H1 (cell line): ENCODE measurements at regions not wholly inside any gene's neighbourhood (a gene's known extent, or its start where the extent isn't known, plus 50 kb on each side); places are given as distances from the start of the nearest gene placed in this dataset.

Source experiments
- CTCF ChIA-PET: fragments of 300-600 bp; sonication (Branson Sonifier 250); formaldehyde crosslinking; loops from one replicate; lab custom pipeline; 2021; ENCODE audit not compliant: partially characterized antibody; lab: Charles Lee
- POLR2A ChIA-PET: fragments of 300-600 bp; sonication (Branson Sonifier 250); formaldehyde crosslinking; loops from one replicate; lab custom pipeline; 2021; ENCODE audit warnings: inconsistent platforms; ENCODE audit not compliant: partially characterized antibody; lab: Charles Lee
- DNase-seq, 2 experiments: peaks; one replicate each; pipeline versions ENCODE4 v3.0.0 to v3.0.0-alpha.2; 2010 to 2022; ENCODE audit warnings: low spot score in 2 of 2, low read depth in 1 of 2, mixed read lengths in 1 of 2
- FAIRE-seq: peaks from 2 replicates; lab custom pipeline; 2011; peaks lifted over from hg19 to GRCh38; lab: Jason Lieb, UNC
- H2AFZ ChIP-seq: 2 replicates; pipeline ENCODE4 v1.8.1; 2012; ENCODE audit warnings: low read length, inconsistent platforms
- H2AK5ac ChIP-seq: 2 replicates; pipeline ENCODE4 v1.6.1; 2013; ENCODE audit warnings: low read depth, low read length
- H2BK120ac ChIP-seq: replicated peaks from 2 replicates; pipeline ENCODE3; 2013; ENCODE audit warnings: low read depth, low read length, inconsistent platforms
- H2BK12ac ChIP-seq: 2 replicates; pipeline ENCODE4 v1.6.1; 2013; ENCODE audit warnings: low read depth, low read length
- H2BK15ac ChIP-seq: 2 replicates; pipeline ENCODE4 v1.6.1; 2013; ENCODE audit warnings: low read length
- H2BK20ac ChIP-seq: 2 replicates; pipeline ENCODE4 v1.6.1; 2013; ENCODE audit warnings: low read length
- H2BK5ac ChIP-seq: 2 replicates; pipeline ENCODE4 v1.6.1; 2013; ENCODE audit warnings: low read depth, low read length
- H3K14ac ChIP-seq: 2 replicates; pipeline ENCODE4 v1.6.1; 2013; ENCODE audit warnings: inconsistent platforms; ENCODE audit not compliant: insufficient read length
- H3K18ac ChIP-seq: 2 replicates; pipeline ENCODE4 v1.6.1; 2013; ENCODE audit warnings: low read length; ENCODE audit errors: extremely low read depth
- H3K23ac ChIP-seq: 2 replicates; pipeline ENCODE4 v1.6.1; 2013; ENCODE audit warnings: inconsistent platforms; ENCODE audit not compliant: insufficient read length
- H3K23me2 ChIP-seq: 2 replicates; pipeline ENCODE4 v1.6.1; 2013; ENCODE audit warnings: low read depth, low read length
- H3K27ac ChIP-seq: 2 replicates; pipeline ENCODE4 v1.6.1; 2011; ENCODE audit warnings: low read depth, low read length, inconsistent platforms
- H3K27me3 ChIP-seq, 4 experiments: replicated peaks in 1 of 4; 1 replicate in 1 of 4; 2 replicates in 3 of 4; pipeline versions ENCODE4 v1.6.1 to v1.8.1; 2011 to 2013; ENCODE audit warnings: low read length in 3 of 4, mild to moderate bottlenecking in 3 of 4, inconsistent platforms in 2 of 4, mixed read lengths in 2 of 4, moderate library complexity in 1 of 4; ENCODE audit not compliant: control insufficient read depth in 3 of 4, insufficient read depth in 3 of 4; ENCODE audit errors: extremely low read depth in 1 of 4
- H3K36me3 ChIP-seq, 4 experiments: 2 replicates each; pipeline versions ENCODE4 v1.6.1 to v1.8.1; 2011 to 2013; ENCODE audit warnings: mild to moderate bottlenecking in 4 of 4, low read length in 3 of 4, moderate library complexity in 2 of 4, control low read depth in 1 of 4, inconsistent platforms in 1 of 4; ENCODE audit not compliant: insufficient read depth in 4 of 4, control insufficient read depth in 2 of 4
- H3K4ac ChIP-seq: replicated peaks from 2 replicates; pipeline ENCODE3; 2013; ENCODE audit warnings: low read length, low read depth, mixed read lengths, inconsistent platforms; ENCODE audit not compliant: insufficient read length
- H3K4me1 ChIP-seq, 4 experiments: replicated peaks in 1 of 4; 1 replicate in 1 of 4; 2 replicates in 3 of 4; pipeline versions ENCODE4 v1.6.1 to v1.8.1; 2011 to 2013; ENCODE audit warnings: low read length in 3 of 4, inconsistent platforms in 2 of 4, mixed read lengths in 1 of 4; ENCODE audit not compliant: insufficient read depth in 4 of 4, control insufficient read depth in 3 of 4
- H3K4me2 ChIP-seq, 2 experiments: 2 replicates each; pipeline versions ENCODE4 v1.6.1 to v1.8.1; 2011 to 2013; ENCODE audit warnings: low read depth in 2 of 2, low read length in 2 of 2, control low read depth in 1 of 2, inconsistent platforms in 1 of 2, mild to moderate bottlenecking in 1 of 2; ENCODE audit not compliant: insufficient read depth in 1 of 2
- H3K4me3 ChIP-seq, 4 experiments: fragments of 200-600, 300-600 bp in 1 of 4; sonication (generic), shearing (Covaris generic), sonication (Bioruptor Twin) in 1 of 4; 2 replicates each; pipeline versions ENCODE4 v1.5.1 to v1.8.1; 2011 to 2016; ENCODE audit warnings: low read length in 4 of 4, low read depth in 3 of 4, control low read depth in 2 of 4, inconsistent platforms in 2 of 4, mild to moderate bottlenecking in 2 of 4, mixed read lengths in 1 of 4, moderate library complexity in 1 of 4; ENCODE audit not compliant: insufficient read depth in 2 of 4; ENCODE audit errors: extremely low read depth in 1 of 4
- H3K56ac ChIP-seq: replicated peaks from 2 replicates; pipeline ENCODE3; 2013; ENCODE audit warnings: low read depth, mild to moderate bottlenecking, mixed read lengths, low read length, inconsistent platforms; ENCODE audit not compliant: insufficient read length
- H3K79me1 ChIP-seq: 2 replicates; pipeline ENCODE4 v1.6.1; 2013; ENCODE audit warnings: low read depth, low read length, control low read depth
- H3K79me2 ChIP-seq, 2 experiments: 2 replicates each; pipeline versions ENCODE4 v1.6.1 to v1.8.1; 2012 to 2013; ENCODE audit warnings: low read length in 2 of 2, mild to moderate bottlenecking in 2 of 2, inconsistent platforms in 1 of 2; ENCODE audit not compliant: insufficient read depth in 2 of 2, control insufficient read depth in 1 of 2
- H3K9ac ChIP-seq, 4 experiments: replicated peaks in 1 of 4; 1 replicate in 1 of 4; 2 replicates in 3 of 4; pipeline versions ENCODE4 v1.6.1 to v1.8.1; 2011 to 2013; ENCODE audit warnings: low read depth in 3 of 4, low read length in 3 of 4, control low read depth in 2 of 4, mild to moderate bottlenecking in 2 of 4, moderate library complexity in 2 of 4, inconsistent platforms in 1 of 4; ENCODE audit errors: extremely low read depth in 1 of 4
- H3K9me3 ChIP-seq, 2 experiments: 2 replicates each; pipeline versions ENCODE4 v1.6.1 to v1.8.1; 2012 to 2013; ENCODE audit warnings: mild to moderate bottlenecking in 2 of 2, moderate library complexity in 2 of 2, control low read depth in 1 of 2, inconsistent platforms in 1 of 2, low read depth in 1 of 2, low read length in 1 of 2, mixed read lengths in 1 of 2; ENCODE audit not compliant: insufficient read depth in 2 of 2
- H4K20me1 ChIP-seq, 2 experiments: replicated peaks in 1 of 2; 2 replicates each; pipeline versions ENCODE3 to v1.8.1; 2011 to 2013; ENCODE audit warnings: inconsistent platforms in 2 of 2, low read length in 2 of 2, mild to moderate bottlenecking in 1 of 2; ENCODE audit not compliant: insufficient read depth in 2 of 2, control insufficient read depth in 1 of 2
- H4K5ac ChIP-seq: 2 replicates; pipeline ENCODE4 v1.6.1; 2013; ENCODE audit warnings: low read length, low read depth, mixed read lengths, inconsistent platforms; ENCODE audit not compliant: insufficient read length
- H4K8ac ChIP-seq: 2 replicates; pipeline ENCODE4 v1.8.0; 2013; ENCODE audit warnings: mild to moderate bottlenecking, moderate library complexity, low read length, inconsistent platforms; ENCODE audit not compliant: insufficient read depth; ENCODE audit errors: extremely low read depth
- H4K91ac ChIP-seq: replicated peaks from 2 replicates; pipeline ENCODE3; 2013; ENCODE audit warnings: low read length, mixed read lengths, inconsistent platforms; ENCODE audit not compliant: insufficient read length
- CBX8 ChIP-seq: fragments of 300-800, 300-1000 bp; sonication (generic); IDR thresholded peaks from 2 replicates; pipeline ENCODE4 v1.7.1; 2016; ENCODE audit warnings: low read depth, low read length, borderline replicate concordance
- EZH2 ChIP-seq: fragments of 200-600 bp; sonication (generic); IDR thresholded peaks from 2 replicates; pipeline ENCODE4 v1.7.1; 2012; ENCODE audit warnings: low read depth, mild to moderate bottlenecking, moderate library complexity, low read length, inconsistent platforms; ENCODE audit not compliant: severe bottlenecking
- JUN ChIP-seq: IDR thresholded peaks from 2 replicates; pipeline ENCODE4 v1.6.1; 2011; ENCODE audit warnings: low read depth, mild to moderate bottlenecking, improper control_type of control experiment, low read length
- WGBS, 2 experiments: shearing (Covaris generic) in 1 of 2; methylation state at CpG; one replicate each; pipeline versions ENCODE4 v1.1.6 to v1.1.7; 2013 to 2015; ENCODE audit warnings: low lambda C conversion rate in 2 of 2, mixed read lengths in 2 of 2, inconsistent platforms in 1 of 2, low coverage in 1 of 2, missing lambda C conversion rate in 1 of 2; ENCODE audit not compliant: insufficient replicate concordance in 2 of 2, insufficient coverage in 1 of 2, insufficient read length in 1 of 2; ENCODE audit errors: extremely low coverage in 1 of 2, missing lambda C conversion rate in 1 of 2; 5-methylcytosine and 5-hydroxymethylcytosine counted together

DNA sequence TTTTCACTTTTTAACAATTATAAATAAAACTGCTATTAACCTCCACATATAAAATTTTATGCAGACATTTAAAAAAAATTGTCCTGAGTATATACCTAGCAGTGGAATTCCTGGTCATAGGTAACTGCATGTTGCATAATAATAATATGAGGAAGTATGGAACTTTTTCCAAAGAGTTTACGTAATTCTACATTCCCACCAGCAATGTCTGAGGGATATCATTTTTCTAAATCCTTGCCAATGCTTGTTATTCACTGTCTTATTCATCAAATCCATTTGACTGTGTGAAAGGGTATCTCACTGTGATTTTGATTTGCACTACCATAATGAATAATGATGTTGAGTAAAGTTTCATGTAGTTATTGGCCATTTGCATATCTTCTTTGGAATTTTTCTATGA lies 393.8 kb downstream of the LRFN5 start:
- POLR2A ChIA-PET, result no interaction called here
- FAIRE-seq, result no peak

More for the DNA sequence above, 393.8 kb downstream of the LRFN5 start:
- Histone ChIP-seq H3K18ac (no peak overlapping the region), H2BK20ac (no peak overlapping the region), H3K4me2 (no peak overlapping the region), H2AK5ac (no peak overlapping the region), H3K4ac (no peak overlapping the region), H3K56ac (no peak overlapping the region), H4K8ac (no peak overlapping the region), H3K23ac (no peak overlapping the region), H2BK12ac (no peak overlapping the region), H3K9me3 (no peaks in the 10 kb centered on the region), H3K14ac (no peak overlapping the region), H3K4me3 (no peak overlapping the region), H4K20me1 (no peaks in the 10 kb centered on the region), H2AFZ (no peak overlapping the region), H3K27ac (no peak overlapping the region), H3K79me1 (no peaks in the 10 kb centered on the region), H2BK120ac (no peak overlapping the region), H3K9ac (no peak overlapping the region), H4K5ac (no peak overlapping the region), H3K23me2 (no peaks in the 10 kb centered on the region), H3K36me3 (no peaks in the 10 kb centered on the region), H4K91ac (no peak overlapping the region), H2BK5ac (no peak overlapping the region), H3K27me3 (no peaks in the 10 kb centered on the region), H3K79me2 (no peaks in the 10 kb centered on the region), H2BK15ac (no peak overlapping the region), H3K4me1 (no peaks in the 10 kb centered on the region)
- DNase-seq, result no peak
- CTCF ChIA-PET, result no interaction called here
- 42% methylated on average over 1 of the region's 1 CpG; no CpG with 5 or more reads in 1 of the 2 experiments for WGBS, 2 experiments
- TF ChIP-seq CBX8 (no peak), JUN (no peak), EZH2 (no peak)
